ENCODE measurements at regions not wholly inside any gene's neighbourhood (a gene's known extent, or its start where the extent isn't known, plus 50 kb on each side); places are given as distances from the start of the nearest gene placed in this dataset.

DNA sequence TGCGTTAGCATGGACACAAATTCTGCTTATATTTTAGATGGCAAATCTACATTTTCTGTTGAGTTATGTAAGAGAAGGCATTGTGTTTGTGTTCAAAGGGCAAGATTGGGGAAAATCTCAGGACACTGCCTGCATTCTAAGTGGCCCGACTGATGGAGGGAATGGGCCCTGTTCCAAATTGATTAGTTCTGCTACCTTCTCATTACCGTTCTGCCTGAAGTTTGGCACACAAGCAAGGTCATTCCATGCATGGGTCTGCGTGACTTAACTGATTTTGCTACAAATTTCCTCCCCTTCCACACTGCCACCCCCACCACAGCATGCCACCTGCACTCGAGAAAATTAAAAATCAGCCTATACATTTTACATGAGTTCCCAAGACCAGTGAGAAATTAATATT is 409.9 kb downstream of the BRINP1 start:
- Histone ChIP-seq H3K9ac (ENCODE audit: control insufficient read depth, extremely low read depth, insufficient read depth, low read length) (no peak overlapping the region), H3K27ac (ENCODE audit: control insufficient read depth, insufficient read depth, low read length) (no peak overlapping the region), H4K20me1 (ENCODE audit: control insufficient read depth, extremely low read depth, insufficient read depth, low read length) (no peaks in the 10 kb centered on the region), H2AFZ (ENCODE audit: control insufficient read depth, low read length) (no peak overlapping the region), H3K9me1 (ENCODE audit: control insufficient read depth, extremely low read depth, insufficient read depth, low read length) (no peaks in the 10 kb centered on the region), H3K79me2 (ENCODE audit: control insufficient read depth, insufficient read depth, low read length) (no peaks in the 10 kb centered on the region), H3K4me3 (ENCODE audit: control insufficient read depth in 2 of 3, extremely low read depth in 1 of 3, insufficient read depth in 2 of 3, low read depth in 1 of 3, low read length in 3 of 3) (no peak overlapping the region), H3K9me3 (ENCODE audit: control insufficient read depth, low read depth, low read length) (no peaks in the 10 kb centered on the region), H3K36me3 (ENCODE audit: control insufficient read depth in 2 of 2, extremely low read depth in 1 of 2, insufficient read depth in 2 of 2, low read length in 2 of 2) (no peaks in the 10 kb centered on the region), H3K27me3 (ENCODE audit: control insufficient read depth, extremely low read depth, insufficient read depth, low read length) (no peaks in the 10 kb centered on the region), H3K4me2 (ENCODE audit: control insufficient read depth, extremely low read depth, insufficient read depth, low read depth, low read length) (no peak overlapping the region), H3K4me1 (ENCODE audit: control insufficient read depth, extremely low read depth, insufficient read depth, low read length) (no peaks in the 10 kb centered on the region)
- DNase-seq (ENCODE audit: low read depth, low spot score) (no peak), FAIRE-seq (no peak)
- TF ChIP-seq, protein P1, sequence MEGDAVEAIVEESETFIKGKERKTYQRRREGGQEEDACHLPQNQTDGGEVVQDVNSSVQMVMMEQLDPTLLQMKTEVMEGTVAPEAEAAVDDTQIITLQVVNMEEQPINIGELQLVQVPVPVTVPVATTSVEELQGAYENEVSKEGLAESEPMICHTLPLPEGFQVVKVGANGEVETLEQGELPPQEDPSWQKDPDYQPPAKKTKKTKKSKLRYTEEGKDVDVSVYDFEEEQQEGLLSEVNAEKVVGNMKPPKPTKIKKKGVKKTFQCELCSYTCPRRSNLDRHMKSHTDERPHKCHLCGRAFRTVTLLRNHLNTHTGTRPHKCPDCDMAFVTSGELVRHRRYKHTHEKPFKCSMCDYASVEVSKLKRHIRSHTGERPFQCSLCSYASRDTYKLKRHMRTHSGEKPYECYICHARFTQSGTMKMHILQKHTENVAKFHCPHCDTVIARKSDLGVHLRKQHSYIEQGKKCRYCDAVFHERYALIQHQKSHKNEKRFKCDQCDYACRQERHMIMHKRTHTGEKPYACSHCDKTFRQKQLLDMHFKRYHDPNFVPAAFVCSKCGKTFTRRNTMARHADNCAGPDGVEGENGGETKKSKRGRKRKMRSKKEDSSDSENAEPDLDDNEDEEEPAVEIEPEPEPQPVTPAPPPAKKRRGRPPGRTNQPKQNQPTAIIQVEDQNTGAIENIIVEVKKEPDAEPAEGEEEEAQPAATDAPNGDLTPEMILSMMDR (optimal IDR thresholded peaks at IDR 0.05 in 1 of 3, IDR thresholded peaks at IDR 0.05 in 1 of 3, conservative IDR thresholded peaks at IDR 0.05 in 1 of 3; ENCODE audit: extremely low read depth in 1 of 3, insufficient read depth in 2 of 3, low read length in 3 of 3), result no peak
- TF ChIP-seq EZH2 (IDR thresholded peaks at IDR 0.05; ENCODE audit: low read length), result no peak
- dilution Hi-C loops (cut with MboI; ENCODE audit: extremely low pct_ligation_motif_present, low sequenced_read_pairs), result no loop called here

GRCh38 chr9:118961857-118962256 is 407.4 kb downstream of the BRINP1 start:
- Histone ChIP-seq H3K36me3 (ENCODE audit: control insufficient read depth in 2 of 2, extremely low read depth in 1 of 2, insufficient read depth in 2 of 2, low read length in 2 of 2) (no peaks in the 10 kb centered on the region), H3K27me3 (ENCODE audit: control insufficient read depth, extremely low read depth, insufficient read depth, low read length) (no peaks in the 10 kb centered on the region), H3K79me2 (ENCODE audit: control insufficient read depth, insufficient read depth, low read length) (no peaks in the 10 kb centered on the region), H2AFZ (ENCODE audit: control insufficient read depth, low read length) (no peak overlapping the region), H3K9ac (ENCODE audit: control insufficient read depth, extremely low read depth, insufficient read depth, low read length) (no peak overlapping the region), H3K4me3 (ENCODE audit: control insufficient read depth in 2 of 3, extremely low read depth in 1 of 3, insufficient read depth in 2 of 3, low read depth in 1 of 3, low read length in 3 of 3) (no peak overlapping the region), H3K4me2 (ENCODE audit: control insufficient read depth, extremely low read depth, insufficient read depth, low read depth, low read length) (no peak overlapping the region), H3K9me3 (ENCODE audit: control insufficient read depth, low read depth, low read length) (no peaks in the 10 kb centered on the region), H4K20me1 (ENCODE audit: control insufficient read depth, extremely low read depth, insufficient read depth, low read length) (no peaks in the 10 kb centered on the region), H3K9me1 (ENCODE audit: control insufficient read depth, extremely low read depth, insufficient read depth, low read length) (no peaks in the 10 kb centered on the region), H3K4me1 (ENCODE audit: control insufficient read depth, extremely low read depth, insufficient read depth, low read length) (no peaks in the 10 kb centered on the region), H3K27ac (ENCODE audit: control insufficient read depth, insufficient read depth, low read length) (no peak overlapping the region)
- no peak for FAIRE-seq
- no peak for DNase-seq (ENCODE audit: low read depth, low spot score)
- dilution Hi-C loops (cut with MboI; ENCODE audit: extremely low pct_ligation_motif_present, low sequenced_read_pairs), result no loop called here
- TF ChIP-seq, protein P1 (optimal IDR thresholded peaks at IDR 0.05 in 1 of 3, IDR thresholded peaks at IDR 0.05 in 1 of 3, conservative IDR thresholded peaks at IDR 0.05 in 1 of 3; ENCODE audit: extremely low read depth in 1 of 3, insufficient read depth in 2 of 3, low read length in 3 of 3), result no peak
- TF ChIP-seq EZH2 (IDR thresholded peaks at IDR 0.05; ENCODE audit: low read length), result no peak
